ENCODE measurements at regions not wholly inside any gene's neighbourhood (a gene's known extent, or its start where the extent isn't known, plus 50 kb on each side); places are given as distances from the start of the nearest gene placed in this dataset.
"Not testable (repeated sequence)": the region's sequence is repeated elsewhere in the genome, so short reads cannot be mapped to it uniquely, and the experiment has no call there.

GRCh38 chr15:96060591-96060990 is 269.9 kb upstream of the NR2F2 start:
- not testable (repeated sequence) for TF ChIP-seq ZNF260 (CRISPR knock-in tag; IDR thresholded peaks at IDR 0.05; ENCODE audit: borderline replicate concordance, low read depth); ZNF280D (CRISPR knock-in tag; IDR thresholded peaks at IDR 0.05); CTCF (CRISPR knock-in tag; IDR thresholded peaks at IDR 0.05); ZNF589 (CRISPR knock-in tag; conservative IDR thresholded peaks at IDR 0.05); RAD21 (CRISPR knock-in tag; IDR thresholded peaks at IDR 0.05); JUN (CRISPR knock-in tag; IDR thresholded peaks at IDR 0.05)
